ENCODE measurements at regions not wholly inside any gene's neighbourhood (a gene's known extent, or its start where the extent isn't known, plus 50 kb on each side); places are given as distances from the start of the nearest gene placed in this dataset.

DNA sequence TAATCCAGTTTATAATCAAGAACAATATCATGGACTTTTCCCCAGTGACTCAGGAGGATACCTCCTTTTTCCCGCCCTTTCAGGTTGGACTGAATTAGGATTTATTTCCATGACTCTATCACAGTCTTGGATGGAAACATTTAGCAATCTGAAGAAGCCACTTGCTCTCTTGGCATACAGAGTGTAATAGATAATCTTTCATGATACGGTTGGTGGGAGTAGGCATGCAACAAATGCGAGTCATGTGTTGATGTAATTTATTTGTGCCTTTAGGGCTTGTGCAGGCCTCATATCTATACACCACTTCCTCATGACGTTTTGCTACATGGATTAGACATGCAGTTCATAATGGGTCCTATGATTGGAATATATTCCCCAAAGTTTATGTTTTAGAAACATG, 54.2 kb upstream of the MCTP2 start:
- DNase-seq: no peak

DNA sequence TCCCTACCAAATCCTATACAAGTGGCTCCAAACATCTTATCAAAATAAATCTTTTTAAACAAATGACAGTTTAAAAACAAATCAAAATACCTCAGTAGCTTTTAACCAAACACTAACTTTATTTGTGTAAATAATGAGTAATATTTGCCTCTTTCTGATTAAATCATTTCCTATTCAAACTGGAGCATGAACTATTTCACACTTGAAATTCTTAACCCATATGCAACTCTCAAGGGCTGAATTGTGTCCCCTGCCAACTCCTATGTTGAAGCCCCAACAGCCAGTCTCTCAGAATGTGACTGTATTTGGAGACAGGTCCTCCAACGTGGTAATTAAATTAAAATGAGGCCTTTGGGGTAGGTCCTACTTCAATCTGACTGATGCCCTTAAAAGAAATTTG, 55.9 kb upstream of the MCTP2 start:
- DNase-seq: no peak

DNA sequence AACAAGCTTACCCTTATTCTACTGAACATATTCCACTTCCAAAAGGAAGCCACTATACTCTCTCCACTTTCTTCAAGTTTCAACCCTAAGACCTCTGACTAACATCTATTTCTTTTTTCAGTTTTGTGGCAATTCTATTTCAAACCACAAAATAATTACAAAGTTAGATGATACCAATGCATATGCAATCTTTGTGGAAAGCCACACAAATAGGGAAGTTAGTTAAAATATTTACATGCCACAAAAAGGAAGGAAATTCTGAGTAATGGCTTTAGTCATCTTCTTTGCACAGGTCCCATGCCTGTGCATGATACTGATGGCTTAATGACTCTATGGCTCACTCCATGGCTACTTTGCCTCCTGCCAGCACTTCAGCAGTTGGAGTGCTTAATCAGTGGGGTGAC, 57.0 kb upstream of the MCTP2 start:
- DNase-seq: no peak

DNA sequence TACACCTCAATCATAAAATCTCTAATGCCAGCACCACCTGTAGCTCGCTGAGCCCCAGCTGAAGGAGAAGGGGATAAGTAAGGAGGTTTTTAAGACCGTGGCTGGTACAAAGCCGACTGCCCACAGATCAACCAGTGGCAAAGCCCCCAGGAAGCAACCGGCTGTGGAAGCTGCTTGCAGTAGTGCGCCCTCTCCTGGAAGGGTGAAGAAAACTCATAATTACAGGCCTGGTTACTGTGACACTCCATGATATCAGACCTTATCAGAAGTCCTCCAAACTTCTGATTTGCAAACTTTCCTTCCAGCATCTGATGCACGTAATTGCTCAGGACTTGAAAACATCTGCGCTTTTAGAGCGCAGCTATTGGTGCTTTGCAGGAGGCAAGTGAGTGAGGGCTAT, 63.1 kb upstream of the MCTP2 start:
- DNase-seq: no peak

DNA sequence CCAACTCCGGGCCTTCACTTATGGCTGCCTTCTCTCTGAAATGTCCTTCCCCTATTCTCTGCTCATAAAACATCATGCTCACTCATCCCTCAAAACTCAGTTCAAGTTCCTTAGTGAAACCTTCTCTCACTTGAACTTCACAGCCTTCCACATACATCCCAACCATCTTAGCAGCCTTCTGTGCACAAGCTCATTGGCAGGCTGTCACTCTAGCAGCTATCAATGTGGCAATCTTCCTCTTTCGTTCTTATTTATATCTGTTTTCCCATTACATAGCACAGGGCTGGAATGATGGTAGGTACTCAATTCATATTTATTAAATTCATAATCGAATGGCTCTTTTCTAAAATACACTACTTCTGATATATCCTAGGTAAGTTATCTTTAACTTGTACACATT, 66.4 kb upstream of the MCTP2 start:
- no peak for DNase-seq

DNA sequence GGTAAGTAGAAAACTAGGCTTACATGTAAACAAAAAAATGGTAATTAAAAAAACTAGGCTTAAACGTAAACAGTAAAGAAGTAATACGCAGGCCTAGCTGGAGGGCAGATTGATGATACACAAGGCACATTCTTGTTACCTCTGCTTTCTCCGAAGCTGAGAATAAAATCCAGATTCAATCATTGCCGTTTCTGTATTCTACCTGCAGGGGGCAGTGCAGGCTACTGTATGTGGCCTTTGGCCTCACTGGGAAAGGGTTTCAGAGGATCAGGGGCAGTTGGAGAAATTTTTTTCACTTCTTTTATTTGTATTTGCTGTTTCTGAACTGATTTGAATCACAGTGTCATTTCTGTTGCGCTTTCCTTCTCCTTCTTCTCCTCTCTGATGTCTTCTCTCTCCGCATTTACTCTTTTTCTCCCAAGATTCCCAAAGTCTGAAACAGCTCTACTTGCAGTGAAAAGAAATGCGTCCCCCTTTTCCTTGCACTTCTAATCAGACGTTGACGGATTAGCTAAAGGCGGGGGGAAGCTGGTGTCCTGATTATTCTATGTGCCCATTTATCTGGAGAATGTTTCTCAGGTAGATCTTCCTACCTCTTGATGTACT, 67.1 kb upstream of the MCTP2 start:
- DNase-seq: peak; percentile 71

DNA sequence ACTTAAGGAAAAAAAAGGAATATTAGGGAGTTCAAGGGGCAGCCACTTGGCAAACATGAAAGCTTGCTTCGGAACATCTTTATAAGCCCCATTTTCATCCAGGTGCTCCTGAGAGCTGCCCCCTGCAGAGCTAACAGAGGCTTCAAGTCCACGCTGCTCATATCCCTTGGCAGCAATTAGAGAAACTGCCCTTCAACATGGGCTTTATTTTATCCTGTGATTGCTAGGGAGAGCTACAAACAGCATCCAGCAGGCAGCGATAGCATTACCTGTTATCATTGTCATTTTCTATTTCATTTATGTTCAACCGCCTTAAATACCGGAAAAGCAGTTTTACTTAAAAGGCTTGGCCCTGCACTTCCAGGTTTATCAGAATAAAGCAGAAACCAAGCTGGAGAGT, 68.4 kb upstream of the MCTP2 start:
- no peak for DNase-seq

DNA sequence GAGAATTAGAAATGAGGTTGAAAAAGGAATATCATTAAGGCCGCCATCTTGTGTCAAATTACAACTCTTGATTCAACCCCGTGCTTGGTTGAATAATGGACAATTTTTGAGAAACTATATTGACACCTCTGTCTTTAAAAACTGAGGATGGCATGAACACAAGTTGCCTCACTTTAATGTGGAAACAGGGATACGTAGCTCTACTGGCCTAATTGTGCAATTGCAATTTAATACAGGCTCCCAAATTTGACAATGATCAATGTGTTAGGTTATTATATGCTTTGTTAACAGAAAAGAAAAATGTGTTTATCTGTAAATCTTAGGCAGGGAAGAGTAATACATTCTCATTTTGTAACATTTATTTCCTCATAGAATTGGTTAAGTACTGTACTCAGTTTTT, 77.1 kb upstream of the MCTP2 start:
- no peak for DNase-seq

DNA sequence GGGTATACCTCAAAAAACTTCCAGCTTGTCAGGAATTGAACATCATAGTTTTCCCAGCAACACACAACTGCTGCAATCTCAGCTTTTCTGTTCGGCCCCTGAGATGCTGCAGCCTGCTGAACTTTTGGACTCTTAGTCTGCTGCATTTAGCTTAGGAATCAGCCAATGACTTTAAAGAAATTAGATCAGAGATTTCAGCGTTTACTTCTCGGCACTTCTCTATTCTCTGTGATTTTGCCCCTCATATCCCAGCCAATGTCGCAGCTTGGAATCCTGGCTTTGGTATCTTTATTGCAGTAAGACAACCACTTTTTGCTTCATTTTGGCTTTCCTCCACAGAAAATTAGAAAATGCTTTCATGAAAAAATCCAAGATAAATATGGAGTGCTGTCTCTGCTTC, 86.3 kb upstream of the MCTP2 start:
- no peak for DNase-seq

DNA sequence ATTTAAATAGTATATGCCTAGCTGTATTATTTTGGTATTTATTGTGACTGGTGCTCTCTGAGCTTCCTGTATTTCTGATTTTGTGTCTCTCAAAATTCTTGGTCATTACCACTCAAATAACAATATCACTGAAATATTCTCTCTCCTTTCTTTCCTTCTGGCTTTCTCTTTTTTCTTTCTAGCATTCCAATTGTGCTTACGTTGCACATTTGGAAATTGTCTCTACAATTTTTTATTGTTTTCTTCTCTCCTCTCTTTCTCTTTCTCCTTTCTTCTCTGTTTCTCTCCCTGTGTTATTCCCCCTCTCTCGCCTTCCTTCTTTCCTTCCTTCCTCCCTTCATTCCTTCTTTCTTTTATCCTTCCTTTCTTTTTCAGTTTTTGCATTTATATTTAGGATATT, 89.6 kb upstream of the MCTP2 start:
- no peak for DNase-seq

DNA sequence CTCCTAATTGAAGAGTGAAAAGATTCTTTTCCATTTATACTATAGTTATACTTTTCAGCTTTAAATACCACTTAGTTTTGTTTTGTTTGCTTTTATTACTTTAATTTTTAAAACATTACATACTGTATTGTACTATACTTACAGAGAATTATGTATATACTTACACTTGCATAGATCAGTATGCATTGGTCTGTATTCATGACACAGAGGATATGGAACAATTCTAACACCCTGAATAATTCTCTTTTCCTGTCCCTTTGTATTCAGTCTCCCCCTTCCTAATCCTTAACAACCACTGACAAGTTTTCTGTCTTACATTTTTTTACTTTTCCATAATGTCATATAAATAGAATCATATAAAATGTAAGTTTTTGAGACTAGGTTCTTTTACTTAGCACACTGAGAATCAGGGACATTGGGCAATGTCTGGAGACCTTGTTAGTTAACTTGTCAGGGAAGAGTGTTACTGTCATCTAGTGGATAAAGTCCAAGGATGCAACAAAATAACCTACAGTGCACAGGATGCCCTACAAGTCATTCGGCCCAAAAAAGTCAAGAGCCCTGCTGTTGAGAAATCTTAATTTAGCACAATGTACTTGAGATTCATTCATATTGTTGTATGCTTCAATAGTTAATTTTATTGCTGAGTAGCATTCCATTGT, 95.7 kb upstream of the MCTP2 start:
- DNase-seq: no peak

DNA sequence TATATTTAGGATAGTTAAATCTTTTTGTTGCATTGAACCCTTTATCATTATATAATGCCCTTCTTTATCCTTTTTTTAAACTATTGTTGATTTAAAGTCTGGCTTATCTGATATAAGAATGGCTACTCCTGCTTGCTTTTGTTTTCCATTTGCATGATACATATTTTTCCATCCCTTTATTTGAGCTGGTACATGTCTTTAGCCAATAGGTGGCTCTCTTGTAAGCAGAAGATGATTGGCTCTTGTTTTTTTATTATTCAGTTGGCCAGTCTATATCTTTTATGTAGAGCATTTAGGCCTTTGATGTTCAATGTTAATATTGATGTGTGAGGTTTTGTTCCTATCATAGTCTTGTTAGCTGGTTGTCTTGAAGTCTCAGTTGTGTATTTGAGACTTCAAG, 99.5 kb upstream of the MCTP2 start:
- no peak for DNase-seq

DNA sequence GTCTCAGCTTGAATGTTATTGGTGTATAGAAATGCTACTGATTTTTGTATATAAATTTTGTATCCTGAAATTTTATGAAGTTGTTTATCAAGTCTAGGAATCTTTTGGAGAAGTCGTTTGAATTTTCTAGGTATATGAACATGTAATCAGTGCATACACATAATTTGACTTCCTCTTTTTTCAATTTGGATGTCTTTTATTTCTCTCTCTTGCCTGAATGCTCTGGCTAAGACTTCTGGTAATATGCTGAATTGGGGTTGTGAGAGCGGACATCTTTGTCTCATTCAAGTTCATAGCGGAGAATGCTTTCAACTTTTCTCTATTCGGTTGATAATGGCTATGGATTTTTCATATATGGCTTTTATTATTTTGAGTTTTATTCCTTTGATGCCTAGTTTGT, 100.9 kb upstream of the MCTP2 start:
- no peak for DNase-seq

DNA sequence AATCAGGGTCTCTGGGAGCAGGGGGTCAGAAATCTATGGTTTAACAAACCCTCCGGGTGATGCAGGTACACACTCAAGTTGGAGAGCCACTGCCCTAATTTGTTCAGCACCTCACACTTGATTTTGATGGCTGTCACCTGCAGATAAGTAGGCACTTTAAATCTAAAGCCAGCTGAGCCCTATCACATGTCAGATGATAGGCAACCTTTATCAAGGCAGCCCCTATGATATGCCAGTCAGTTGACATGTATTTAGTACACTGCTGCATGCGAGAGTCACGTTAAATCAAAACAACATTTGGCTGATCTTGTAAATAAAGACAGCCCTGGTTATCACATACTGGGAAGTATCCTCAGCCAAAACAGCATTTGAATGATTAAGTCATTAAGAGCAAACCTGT, 104.4 kb upstream of the MCTP2 start:
- DNase-seq: no peak

DNA sequence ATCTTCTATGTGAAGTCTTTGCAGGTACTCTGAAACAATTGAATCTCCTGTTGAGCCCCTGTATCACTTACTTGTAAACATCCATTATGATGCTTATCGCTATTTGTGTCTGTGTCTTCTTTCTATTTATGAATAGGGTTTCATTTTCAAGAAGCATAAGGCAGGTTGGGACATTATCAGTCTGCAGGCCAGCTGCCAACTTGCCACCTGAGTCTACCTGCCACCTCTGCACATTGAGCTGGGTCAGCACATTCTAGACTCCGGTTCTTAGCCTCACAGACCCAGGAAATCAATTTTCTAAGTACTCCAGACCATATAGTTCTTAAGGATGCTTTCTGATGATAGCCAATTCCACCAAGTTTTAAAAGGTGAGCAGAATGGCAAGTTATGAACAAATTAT, 105.7 kb upstream of the MCTP2 start:
- no peak for DNase-seq

DNA sequence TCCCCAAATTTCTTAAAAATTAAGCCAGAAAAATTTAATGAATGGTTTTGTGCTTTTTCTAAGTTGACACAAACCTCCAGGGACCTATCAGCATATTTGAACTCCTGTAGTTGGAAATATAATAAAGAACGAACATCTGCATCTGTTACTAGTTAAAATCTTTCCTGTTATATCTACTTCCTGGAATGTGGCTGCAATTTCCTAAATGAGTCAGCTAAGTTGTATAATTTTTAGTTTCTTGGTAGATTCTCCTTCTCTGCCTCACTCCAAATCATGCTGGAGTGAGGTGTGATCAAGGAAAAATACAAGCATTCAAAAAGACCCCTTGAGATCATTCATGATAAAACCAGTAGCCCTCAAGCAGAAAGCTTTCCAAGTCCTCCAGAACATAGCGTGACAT, 106.2 kb upstream of the MCTP2 start:
- no peak for DNase-seq

DNA sequence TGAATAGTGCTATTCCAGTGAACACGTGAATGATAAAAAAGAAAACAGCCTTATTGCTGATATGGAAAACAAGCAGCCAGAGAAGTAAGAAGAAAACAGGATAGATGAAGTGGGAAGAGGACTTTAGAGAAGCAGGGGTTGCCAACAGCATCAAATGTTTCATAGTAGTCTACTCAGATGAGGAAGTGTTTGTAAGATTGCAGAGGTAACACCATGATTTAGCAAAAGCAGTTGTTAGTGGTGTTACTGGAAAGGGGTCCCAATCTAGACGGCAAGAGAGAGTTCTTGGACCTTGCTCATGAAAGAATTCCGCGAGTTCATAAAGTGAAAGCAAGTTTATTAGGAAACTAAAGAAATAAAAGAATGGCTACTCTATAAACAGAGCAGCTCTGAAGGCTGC, 108.8 kb upstream of the MCTP2 start:
- DNase-seq: no peak

DNA sequence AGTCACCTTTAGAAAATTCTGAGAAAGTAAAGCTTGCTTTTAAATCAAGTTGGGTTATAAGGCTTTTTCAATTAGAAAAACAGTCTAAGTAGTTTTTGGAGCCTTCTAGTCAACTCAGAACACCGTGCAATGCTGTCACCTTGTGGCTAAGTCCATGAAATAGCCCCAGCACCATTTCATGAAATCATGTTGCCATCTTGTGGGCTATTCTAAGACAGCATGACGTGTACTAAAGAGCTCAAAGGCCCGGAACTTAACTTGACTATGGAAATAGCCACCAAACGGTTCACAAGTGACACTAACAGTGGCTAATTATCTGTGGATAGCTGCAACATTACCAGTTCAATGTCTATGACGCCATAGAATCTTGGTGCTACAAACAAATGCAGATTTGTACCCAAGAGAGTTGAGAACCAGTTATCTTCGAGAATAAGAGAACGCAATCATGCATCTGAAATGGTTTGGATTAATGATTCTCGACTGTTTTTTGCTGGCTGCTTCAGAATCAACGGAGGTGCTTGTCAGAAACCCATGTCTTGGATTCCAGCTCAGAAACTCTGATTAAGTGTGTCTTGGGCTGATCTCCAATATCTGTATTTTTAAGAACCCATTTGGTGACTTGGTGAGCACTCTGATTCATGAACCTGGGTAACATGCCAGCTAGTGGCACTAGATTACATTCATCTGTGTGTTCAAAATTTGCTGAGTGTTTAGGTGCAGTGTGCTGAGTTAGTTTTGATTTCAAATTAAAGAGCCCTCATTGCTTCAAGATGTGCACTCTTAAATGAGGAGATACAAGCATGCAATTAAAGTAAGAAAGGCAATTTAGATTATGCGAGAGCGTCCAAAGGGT, 111.2 kb upstream of the MCTP2 start:
- peak; percentile 87 for DNase-seq

DNA sequence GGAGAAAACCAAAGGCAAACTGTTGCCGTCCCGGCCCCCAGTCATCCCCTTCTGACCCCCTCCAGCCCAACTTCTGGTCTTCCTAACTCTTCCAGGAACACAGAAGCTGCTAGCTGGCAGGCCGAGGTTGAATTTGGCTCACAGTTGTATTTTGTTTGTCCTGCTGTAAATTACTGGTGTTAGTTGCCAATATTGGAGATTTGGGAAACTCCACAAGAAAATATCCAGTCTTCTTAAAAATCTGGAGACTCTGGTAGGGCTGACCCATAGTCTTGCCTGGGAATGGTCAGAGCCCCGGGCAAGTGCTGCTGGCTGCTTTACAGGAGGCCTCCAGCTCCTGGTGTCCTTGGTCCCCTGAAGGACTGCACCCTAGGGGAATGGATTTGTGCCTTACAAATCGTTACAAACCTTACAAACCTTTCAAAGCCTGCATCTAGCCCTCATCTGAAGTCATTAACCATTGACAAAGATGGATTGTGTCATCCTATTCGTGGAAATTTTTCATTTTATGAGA, 112.0 kb upstream of the MCTP2 start:
- no peak for DNase-seq

DNA sequence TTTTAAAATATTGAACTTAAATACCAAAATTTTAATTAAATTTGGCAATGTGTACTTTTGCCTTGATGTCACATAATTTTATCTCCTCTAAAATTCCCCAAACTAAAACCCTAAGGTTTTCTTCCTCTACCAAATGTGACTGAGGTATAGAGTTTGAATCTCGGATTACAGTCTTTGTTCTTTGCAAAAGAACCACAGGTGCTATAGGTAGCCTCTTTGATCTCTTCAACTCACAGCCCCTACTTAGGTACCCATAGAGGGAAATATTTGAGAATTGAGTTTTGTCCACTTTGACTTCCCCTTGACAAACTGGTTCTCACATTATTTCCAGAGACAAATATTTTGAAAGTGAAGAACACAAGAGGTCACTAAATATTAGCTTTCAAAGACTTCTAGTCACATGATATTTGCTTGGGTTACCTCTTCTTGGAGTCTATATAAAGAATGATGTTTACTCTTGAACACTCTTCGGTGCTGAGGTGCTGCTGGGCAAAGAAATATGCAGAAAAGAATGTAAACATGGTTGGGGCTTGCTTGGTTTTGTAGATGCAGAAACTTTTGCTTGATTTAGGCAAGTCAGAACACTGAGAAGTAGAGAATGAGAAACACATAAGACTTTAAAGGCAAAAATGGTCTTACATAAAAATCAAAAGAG, 120.8 kb upstream of the MCTP2 start:
- DNase-seq: no peak

DNA sequence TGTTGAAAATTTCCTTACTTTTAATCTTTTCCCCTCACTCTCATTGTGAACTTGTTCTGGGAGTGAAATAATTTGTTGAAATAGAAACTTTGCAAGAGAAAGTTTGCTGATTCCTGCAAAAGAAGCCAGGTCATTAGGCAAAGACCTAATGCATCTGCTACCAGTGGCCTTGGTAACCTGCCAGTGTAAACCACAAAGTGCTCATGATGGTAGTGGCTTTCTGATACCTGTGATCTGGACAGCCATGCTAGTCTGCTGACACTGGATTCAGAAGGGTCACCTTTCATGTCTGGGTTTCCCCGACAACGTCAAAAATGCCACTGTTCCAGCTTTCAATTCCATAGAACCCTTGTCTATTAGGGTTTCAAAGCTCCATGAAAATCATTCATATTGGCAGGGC, 123.7 kb upstream of the MCTP2 start:
- no peak for DNase-seq

DNA sequence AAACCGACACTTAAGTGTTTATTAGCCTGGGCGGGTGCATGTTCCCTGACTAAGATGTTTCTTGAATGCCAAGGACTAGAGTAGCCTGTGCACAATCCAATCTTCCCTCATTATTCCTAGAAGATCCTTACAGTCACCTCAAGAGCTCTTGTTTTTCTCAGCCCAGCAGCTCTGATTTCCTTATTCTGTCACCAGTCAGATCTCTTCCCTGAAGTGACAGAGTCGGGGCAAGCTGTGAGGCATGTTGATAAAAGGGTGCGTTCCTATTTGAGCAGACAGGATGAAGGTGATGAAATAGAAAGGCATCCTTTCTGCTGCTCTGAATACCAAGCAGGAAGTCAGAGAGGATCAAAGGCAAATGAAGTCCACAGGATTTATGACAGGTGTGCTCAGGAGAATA, 125.6 kb upstream of the MCTP2 start:
- DNase-seq: no peak

DNA sequence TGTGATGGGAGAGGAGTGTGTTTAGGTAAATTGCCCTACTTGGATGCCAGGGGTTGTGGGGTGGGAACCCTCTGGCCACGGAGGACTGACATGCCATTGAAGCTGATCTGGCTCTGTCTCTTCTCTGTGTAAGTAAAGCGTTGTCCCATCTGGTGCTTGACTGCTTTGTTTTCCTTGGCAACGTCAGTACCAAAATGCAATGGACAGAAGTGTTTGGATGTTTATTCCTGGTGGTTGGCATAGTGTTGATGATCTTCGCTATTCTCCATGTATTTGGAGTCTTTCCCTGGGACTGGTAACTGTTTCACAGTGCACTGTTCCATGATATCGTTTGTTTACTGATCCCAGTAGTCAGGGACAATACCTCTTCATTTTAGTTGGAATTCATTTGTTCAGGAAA, 130.5 kb upstream of the MCTP2 start:
- DNase-seq: no peak

Data from renal pelvis (tissue), 1 donor.